ACHN (cell line): ENCODE measurements at regions not wholly inside any gene's neighbourhood (a gene's known extent, or its start where the extent isn't known, plus 50 kb on each side); places are given as distances from the start of the nearest gene placed in this dataset.
"Not testable (repeated sequence)": the region's sequence is repeated elsewhere in the genome, so short reads cannot be mapped to it uniquely, and the experiment has no call there.

Experiments
- DNase-seq: peaks from one replicate; pipeline ENCODE4 v3.0.0-alpha.2; 2015
- in situ Hi-C: cut with HindIII; loops from 2 replicates; pipeline ENCODE4 v1.10.0; 2017; ENCODE audit warnings: low sequenced_read_pairs, low pct_ligation_motif_present, low pct_unique_long_range_greater_than_20kb

DNA sequence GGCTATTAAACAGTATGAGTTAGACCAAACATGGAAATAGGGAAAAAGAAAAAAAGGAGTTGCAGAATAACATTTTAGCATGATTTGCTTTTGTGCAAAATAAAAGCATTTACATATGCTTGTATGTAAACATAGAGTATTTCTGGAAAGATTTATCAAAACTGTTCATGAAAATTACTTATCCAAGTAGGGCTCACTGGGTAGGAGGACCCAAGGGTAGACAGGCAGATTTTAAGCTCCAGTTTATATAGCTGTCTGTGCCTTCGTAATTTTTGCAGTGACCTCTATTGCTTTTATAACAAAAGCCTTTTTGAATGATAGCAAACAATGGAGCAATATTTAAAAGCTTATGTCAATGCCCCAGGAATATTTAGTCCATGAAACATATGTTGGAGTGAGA is 228.8 kb upstream of the IRF2BP2 start:
- DNase-seq, result no peak
- in situ Hi-C loops, result loop anchor here (25.0 kb wide), 1 partner anchor 102 kb away; no protein-coding TSS in a partner anchor

DNA sequence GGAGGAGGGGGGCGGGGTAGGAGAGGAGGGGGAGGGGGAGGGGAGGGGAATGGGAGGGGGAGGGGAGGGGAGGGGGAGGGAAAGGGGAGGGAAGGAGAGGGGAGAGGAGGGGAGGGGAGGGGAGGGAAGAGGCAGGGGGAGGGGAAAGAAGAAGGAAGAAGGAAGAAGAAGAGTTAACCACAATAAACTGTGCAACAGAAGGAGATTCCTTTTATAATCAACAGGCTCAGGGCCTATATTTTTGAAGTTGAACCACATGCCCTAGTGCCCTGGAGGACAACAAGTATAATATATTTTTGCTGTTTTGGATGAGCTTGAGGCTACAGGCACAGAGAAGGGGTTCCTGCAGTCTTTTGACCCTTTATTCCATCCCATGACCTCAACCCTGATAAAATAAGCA is 228.2 kb upstream of the IRF2BP2 start:
- no peak for DNase-seq
- in situ Hi-C loops, result loop anchor here (25.0 kb wide), 1 partner anchor 101 kb away; no protein-coding TSS in a partner anchor

DNA sequence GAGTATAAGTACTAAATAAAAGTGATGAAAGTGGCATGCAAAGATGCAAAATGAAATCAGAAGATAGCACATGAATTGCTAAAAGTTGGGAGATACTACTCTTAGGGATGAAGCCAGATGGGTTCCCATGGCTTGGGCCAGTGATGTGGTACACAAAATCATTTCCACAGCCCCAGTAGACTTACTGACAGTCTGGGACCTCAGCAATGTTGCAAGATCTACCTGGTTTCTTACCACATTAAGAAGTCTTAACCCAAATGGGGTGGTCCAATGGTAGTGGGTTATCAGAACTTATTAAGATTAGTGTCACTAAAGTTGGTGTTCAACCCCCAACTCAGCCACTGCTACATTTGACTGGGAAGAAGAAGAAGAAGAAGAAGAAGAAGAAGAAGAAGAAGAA is 227.7 kb upstream of the IRF2BP2 start:
- in situ Hi-C loops, result loop anchor here (25.0 kb wide), 1 partner anchor 100 kb away; no protein-coding TSS in a partner anchor
- DNase-seq, result no peak

DNA sequence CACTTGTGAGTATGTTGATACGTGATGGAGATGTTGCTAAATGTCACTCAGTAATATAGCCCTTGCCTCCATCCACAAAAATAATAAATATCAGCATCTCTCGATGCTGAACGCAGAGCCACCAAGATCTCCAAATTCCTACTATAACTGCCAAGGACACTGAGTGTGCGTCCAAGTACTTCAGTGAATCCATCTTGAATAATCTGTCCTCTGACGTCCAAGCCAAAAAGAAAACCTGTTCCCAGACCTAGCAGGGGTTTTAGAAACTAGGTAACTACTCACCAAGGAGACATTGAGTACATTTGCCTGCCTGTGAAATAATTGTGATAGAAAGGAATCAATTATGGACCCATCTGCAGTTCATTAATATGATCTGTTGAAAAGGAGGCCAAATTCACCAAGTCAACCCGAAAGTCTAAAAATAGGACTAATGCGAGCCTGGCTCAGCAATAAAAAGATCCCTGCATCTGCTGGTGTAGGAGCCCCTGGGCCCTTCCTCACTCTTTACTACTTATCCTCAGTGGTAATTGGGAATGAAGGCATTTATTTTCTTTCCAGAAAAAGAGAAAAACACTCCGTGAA is 226.9 kb upstream of the IRF2BP2 start:
- in situ Hi-C loops, result loop anchor here (25.0 kb wide), 1 partner anchor 100 kb away; no protein-coding TSS in a partner anchor
- no peak for DNase-seq

DNA sequence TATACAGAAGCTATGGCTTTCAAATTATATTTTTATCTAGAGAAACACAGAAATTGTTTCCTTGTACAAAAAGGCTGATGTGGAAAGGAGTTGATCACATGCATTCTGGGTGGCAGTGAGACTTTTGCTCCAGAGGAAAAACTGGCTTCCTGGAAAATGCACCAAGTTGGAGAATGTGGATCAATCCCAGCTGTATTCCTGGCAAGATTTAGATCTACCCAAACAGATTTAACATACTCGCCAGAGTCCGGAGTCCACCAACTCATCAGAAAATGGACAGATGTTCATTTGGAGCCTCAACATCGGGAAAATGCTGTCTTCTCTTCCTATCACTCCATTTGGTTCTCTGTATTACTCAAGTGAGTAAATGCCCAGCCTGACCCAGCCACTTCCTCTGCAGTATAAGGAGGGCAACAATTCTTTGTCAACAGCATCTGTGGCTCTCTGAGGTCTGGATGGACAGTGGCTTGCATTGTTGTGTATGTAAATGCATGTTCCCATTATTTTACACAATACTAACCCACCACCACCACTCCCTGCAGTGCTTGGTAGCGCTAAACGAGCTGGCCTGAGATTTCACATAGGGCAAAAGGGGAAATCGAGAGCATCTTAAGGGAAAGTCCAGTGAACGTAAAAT is 226.2 kb upstream of the IRF2BP2 start:
- no peak for DNase-seq
- in situ Hi-C loops, result loop anchor here (25.0 kb wide), 1 partner anchor 99 kb away; no protein-coding TSS in a partner anchor

DNA sequence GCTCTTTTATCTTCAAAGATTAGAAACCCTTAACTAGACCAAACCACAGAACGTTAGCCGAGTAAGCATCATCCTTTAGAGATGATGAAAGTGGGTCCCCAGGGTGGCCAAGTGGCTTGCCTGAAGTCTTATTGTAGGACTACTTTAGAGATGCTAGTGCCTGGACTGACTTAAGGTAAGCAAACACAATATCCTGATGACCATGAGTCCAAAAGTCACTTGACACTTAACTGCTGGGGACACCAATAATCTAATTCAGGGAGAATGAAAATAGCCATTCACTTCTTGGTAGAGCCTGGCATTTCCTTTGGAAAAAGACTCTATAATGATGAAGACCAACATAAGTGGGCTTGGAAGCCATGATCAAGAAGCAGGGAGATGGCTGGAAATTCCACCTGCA is 225.3 kb upstream of the IRF2BP2 start:
- in situ Hi-C loops, result loop anchor here (25.0 kb wide), 1 partner anchor 98 kb away; no protein-coding TSS in a partner anchor
- DNase-seq, result no peak

DNA sequence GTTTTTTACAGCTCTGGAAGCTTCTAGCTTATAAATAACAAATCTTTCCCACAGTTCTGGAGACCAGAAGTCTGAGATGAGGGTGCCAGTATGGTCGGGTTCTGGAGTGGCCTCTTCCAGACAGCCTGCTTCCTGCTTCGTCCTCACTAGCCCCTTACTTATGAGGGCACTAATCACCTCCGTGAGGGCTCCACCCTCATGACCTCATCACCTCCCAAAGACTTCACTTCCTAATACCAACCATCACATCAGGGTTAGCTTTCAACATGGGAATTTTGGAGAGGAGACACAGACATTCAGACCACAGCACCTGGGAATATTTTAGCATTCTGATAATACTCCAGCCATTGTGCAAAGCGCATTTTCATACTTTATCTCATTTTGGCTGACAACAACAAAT is 223.7 kb upstream of the IRF2BP2 start:
- in situ Hi-C loops, result loop anchor here (25.0 kb wide), 1 partner anchor 96 kb away; no protein-coding TSS in a partner anchor
- no peak for DNase-seq

DNA sequence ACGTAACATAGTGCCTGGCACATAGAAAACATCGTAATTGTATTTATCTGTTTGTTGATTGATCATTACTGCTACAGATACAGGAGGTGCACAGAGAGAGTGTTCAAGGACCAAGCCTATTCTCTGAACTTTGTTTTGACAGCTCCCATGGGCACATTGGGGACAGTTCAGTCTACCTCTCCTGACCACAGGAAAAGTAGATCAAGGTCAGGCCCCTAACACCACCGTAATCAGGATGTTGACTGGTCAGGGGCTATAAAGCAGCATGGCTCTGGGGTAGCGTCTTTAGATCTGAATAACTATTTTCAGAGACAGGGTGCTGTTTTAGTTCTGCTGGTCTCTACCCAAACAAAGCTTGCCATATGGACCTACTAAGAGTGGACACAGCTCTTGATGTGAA is 223.1 kb upstream of the IRF2BP2 start:
- no peak for DNase-seq
- in situ Hi-C loops, result loop anchor here (25.0 kb wide), 1 partner anchor 96 kb away; no protein-coding TSS in a partner anchor

DNA sequence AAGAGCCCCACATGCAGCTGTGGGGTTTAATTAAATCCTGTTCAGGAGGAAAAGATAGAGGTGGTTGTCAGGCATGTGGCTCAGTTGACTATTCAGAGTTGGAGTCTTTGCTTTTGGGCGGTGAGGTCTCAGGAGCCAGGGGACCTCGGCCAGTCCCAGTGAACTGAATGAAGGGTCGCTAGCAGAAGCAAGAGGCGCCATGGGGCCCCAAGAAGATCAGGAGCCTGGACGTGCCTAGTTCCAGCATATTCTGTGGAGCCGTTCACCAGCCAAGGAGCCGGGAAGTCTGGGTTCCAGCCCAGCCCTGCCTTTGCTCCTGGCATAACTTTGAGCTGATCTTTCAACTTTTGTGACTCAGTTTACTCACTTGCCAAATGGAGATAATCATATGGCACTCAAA is 217.7 kb upstream of the IRF2BP2 start:
- in situ Hi-C loops, result loop anchor here (25.0 kb wide), 1 partner anchor 90 kb away; no protein-coding TSS in a partner anchor
- DNase-seq, result no peak

DNA sequence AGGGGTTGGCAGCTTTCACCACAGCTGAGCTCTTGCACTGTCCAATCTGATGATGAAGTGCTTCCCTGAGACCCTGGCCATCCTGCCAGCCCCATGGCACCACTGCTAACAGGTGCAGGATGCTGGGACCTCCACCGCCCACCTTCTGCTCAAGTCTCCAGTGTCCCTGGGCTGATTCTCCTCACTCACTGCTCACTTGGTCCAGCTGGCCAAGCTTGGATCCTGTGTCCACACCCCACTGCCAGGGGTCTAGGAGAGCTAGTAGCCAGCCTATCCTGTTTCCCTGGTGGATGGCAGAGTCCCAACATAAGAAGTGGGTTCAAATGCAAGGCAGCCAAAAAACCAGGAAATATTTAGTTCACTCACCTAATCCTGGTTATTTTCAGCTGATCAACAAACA is 217.2 kb upstream of the IRF2BP2 start:
- in situ Hi-C loops, result loop anchor here (25.0 kb wide), 1 partner anchor 90 kb away; no protein-coding TSS in a partner anchor
- DNase-seq, result no peak

DNA sequence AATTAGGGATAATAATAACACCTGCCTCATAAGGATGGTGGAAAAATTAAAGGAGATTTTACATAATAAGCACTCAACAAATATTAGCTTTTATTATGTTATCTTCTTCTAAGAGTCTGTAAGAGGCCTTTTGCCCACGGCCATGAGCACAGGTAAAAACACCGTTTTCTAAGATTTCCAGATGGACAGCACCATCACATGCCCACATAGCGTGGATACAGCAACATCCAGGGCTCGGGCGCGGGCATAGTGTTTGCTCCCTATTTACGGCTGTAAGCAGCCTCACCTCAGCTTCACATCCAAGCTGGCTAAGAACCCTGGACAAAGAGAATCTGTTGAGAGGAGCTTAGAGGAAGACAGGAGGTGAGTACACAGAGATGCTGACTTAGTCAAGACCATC is 216.4 kb upstream of the IRF2BP2 start:
- in situ Hi-C loops, result loop anchor here (25.0 kb wide), 1 partner anchor 89 kb away; no protein-coding TSS in a partner anchor
- no peak for DNase-seq

DNA sequence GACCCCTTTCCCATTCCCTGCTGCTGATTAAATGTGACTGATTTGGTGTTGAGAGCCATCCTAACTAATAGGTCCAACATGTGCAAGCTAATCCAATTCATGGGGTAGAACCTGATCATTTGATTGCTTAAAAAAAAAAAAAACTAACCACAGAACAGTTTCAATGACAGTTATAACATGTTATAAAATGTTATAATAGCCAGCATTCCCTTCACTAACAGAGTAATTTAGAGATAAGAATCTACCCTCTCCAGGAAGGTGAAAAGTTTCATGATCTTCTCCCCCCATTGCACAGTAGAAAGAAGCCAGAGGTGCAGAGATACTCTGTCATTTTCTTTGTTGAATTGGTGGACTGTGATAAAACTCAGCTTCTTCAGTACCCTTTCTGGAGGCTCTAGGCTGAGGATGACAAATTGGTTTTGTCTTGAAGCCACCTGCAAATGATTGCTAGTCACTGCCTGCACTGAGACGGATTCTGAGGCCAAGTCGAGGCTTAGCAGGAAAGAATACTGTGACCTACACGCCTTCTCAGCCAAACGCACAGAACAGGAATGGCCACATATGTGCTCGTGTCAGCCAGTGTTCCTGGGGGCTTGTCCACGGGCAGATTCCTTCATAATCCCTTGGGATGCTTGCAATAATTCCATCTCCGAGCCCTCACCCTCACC is 215.7 kb upstream of the IRF2BP2 start:
- no peak for DNase-seq
- in situ Hi-C loops, result loop anchor here (25.0 kb wide), 1 partner anchor 88 kb away; no protein-coding TSS in a partner anchor

DNA sequence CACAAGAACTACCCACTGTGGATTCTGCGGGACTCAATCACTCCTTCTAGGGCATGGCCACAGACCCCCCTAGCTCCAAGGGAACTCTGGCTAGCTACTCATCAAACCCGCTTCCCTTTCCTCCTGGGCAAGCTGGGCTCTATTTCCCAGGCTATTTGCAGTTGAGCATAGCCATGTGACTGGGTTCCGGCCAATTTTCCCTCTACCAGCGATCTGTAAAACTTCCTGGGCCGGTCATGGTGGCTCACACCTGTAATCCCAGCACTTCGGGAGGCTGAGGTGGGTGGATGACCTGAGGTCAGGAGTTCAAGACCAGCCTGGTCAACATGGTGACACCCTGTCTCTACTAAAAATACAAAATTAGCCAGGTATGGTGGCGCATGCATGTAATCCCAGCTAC is 214.9 kb upstream of the IRF2BP2 start:
- in situ Hi-C loops, result loop anchor here (25.0 kb wide), 1 partner anchor 88 kb away; no protein-coding TSS in a partner anchor
- not testable (repeated sequence) for DNase-seq

DNA sequence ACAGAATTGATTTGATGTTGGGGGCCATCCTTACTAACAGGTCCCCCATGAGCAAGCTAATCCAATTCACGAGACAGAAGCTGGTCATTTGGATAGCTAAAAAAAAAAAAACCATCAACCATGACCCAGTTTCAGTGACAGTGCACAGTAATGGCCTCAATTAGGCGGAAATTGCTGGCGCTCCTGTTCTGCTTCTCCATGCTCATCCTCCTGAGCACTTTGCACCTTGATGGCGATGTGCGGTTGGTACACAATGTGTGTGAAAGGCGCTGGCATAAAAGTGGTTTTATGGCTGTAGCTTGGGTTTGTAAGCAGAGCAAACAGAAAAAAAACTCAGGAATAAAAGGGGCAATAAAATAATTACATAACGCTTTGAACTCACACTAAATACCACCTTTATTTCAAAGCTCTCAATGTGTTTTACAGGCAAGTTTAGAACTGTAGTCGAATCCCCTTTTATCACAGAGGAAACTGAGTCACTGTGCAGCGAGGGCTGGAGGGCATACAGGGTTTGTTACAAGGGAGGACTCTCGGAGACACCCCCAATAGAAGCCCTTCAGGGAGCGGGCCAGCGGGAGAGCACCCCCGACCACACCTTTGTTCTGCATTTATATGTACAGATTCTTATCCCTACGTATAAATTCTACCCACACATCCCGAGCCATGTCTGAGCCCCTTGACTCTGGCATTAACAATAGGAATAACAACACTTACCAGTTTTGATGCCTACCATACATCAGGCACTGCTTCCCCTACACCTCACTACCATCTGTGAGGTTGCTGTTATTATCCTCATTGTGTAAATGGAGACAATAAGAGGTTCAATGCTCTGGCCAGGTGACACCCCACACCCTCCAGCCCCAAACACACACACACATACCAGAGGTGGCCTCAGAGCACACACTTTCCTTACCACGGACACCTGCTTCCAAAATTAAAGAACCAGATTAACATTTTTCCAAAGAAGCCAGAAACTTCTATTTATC is 213.5 kb upstream of the IRF2BP2 start:
- in situ Hi-C loops, result no loop called here
- no peak for DNase-seq

DNA sequence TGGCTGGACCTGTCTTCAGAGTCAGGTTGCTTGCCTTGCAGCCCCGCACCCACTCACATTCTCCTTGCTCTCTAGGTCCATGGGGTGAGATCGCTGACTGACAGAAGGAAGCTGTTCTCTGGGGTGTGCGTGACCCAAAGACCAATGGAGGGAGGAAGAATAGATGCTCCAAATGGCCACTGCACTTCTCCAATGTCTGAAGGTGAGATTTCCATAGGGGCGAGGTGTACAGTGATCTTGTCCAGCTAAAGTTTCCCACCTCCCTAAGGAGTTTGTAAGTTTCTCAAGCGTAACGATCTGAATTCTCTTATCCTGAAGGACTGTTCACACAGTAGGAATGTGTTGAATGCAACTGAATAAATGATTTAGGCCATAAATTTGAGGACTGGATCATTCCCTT is 211.9 kb upstream of the IRF2BP2 start:
- no peak for DNase-seq
- in situ Hi-C loops, result no loop called here

DNA sequence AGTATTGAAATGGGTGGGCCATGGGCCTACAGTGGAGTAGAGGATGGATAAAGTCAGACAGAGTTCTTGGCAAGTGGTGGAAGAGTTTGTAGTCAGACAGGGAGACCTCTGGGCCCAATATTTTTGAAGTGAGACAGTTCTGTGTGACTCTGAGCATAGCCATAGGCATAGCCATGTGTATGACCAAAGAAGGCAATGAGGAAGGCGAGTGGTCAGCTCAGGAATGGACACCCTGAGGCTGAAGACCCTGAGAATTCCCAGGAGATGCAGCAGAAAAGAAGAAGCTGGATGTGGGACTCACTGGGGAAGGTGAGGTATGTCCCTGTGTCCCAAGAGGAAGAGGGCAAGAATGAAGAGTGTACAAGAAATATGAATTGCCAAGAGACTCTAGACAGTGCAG is 210.6 kb upstream of the IRF2BP2 start:
- in situ Hi-C loops, result no loop called here
- DNase-seq, result no peak

DNA sequence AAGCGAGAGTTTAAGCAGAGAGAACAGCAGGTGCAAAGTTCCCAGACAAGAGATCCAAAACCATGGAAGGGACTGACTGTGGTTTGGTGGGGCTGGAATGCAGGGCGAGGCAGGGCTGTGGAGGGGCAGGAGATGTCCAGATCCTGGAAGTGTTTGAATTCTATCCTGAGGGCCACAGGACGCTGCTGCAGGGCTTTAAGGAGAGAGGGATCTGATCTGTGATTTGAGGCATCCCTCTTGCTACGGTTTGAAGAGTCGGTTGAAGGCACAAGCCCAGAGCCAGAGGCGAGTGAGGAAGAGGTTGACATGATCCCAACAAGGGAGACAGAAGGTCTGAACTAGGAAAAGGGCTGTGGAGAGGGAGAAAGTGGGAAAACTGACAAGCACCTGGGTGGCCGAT is 209.9 kb upstream of the IRF2BP2 start:
- in situ Hi-C loops, DNase-seq: not testable (repeated sequence)

DNA sequence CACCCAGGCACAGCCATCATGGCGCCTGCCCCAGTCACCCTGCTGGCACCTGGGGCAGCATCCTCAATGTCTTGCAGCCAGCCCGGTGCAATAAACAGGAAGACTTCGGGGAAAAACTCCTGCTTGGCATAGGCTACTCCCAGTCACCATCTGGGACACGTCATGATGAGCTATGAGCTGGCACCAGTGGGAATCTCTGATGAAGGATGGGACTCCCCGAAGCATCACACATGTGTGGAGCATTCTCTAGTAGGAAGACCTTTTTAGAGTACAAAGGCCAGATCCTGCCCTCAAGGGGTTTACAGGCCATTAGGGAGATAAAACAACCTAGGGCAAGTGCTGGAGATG is 208.0 kb upstream of the IRF2BP2 start:
- DNase-seq, in situ Hi-C loops: not testable (repeated sequence)
